Right forelimb (tissue), 1 donor: ENCODE measurements at regions not wholly inside any gene's neighbourhood (a gene's known extent, or its start where the extent isn't known, plus 50 kb on each side); places are given as distances from the start of the nearest gene placed in this dataset.
"Not testable (repeated sequence)": the region's sequence is repeated elsewhere in the genome, so short reads cannot be mapped to it uniquely, and the experiment has no call there.

Source experiments
- DNase-seq: peaks from one replicate; pipeline ENCODE4 v3.0.0-alpha.2; 2018

- DNase-seq: no peak
These were observed 185.9 kb downstream of the MEX3B start for GRCh38 chr15:81859737-81860516.

- DNase-seq: no peak
These were observed 187.2 kb downstream of the MEX3B start for GRCh38 chr15:81858586-81858985.

GRCh38 chr15:81858136-81858535 lies 187.7 kb downstream of the MEX3B start:
- no peak for DNase-seq

- no peak for DNase-seq
These were observed 189.2 kb downstream of the MEX3B start for GRCh38 chr15:81856634-81857026.

- no peak for DNase-seq
These were observed 189.7 kb downstream of the MEX3B start for GRCh38 chr15:81856001-81856633.

- DNase-seq: no peak
These were observed 192.6 kb downstream of the MEX3B start for GRCh38 chr15:81853150-81853748.

- DNase-seq: peak; percentile 60
These were observed 193.2 kb downstream of the MEX3B start for GRCh38 chr15:81852411-81853149.

GRCh38 chr15:81851757-81852156 lies 194.1 kb downstream of the MEX3B start:
- DNase-seq: no peak

GRCh38 chr15:81851325-81851724 lies 194.5 kb downstream of the MEX3B start:
- no peak for DNase-seq

- DNase-seq: no peak
These were observed 196.5 kb downstream of the MEX3B start for GRCh38 chr15:81849289-81849688.

GRCh38 chr15:81848701-81849100 lies 197.1 kb downstream of the MEX3B start:
- no peak for DNase-seq

GRCh38 chr15:81843757-81844407 lies 201.9 kb downstream of the MEX3B start:
- no peak for DNase-seq

GRCh38 chr15:81843226-81843625 lies 202.6 kb downstream of the MEX3B start:
- no peak for DNase-seq

GRCh38 chr15:81839387-81839786 lies 206.4 kb downstream of the MEX3B start:
- DNase-seq: no peak

- DNase-seq: no peak
These were observed 210.1 kb downstream of the MEX3B start for GRCh38 chr15:81835731-81836130.

GRCh38 chr15:81830520-81830919 lies 215.3 kb downstream of the MEX3B start:
- no peak for DNase-seq

- DNase-seq: no peak
These were observed 215.9 kb downstream of the MEX3B start for GRCh38 chr15:81829918-81830317.

GRCh38 chr15:81828135-81828534 lies 217.7 kb downstream of the MEX3B start:
- no peak for DNase-seq

- DNase-seq: no peak
These were observed 220.7 kb downstream of the MEX3B start for GRCh38 chr15:81825136-81825535.

GRCh38 chr15:81822587-81822986 lies 223.2 kb downstream of the MEX3B start:
- DNase-seq: not testable (repeated sequence)

- no peak for DNase-seq
These were observed 225.7 kb downstream of the MEX3B start for GRCh38 chr15:81819924-81820635.

GRCh38 chr15:81814882-81815455 lies 230.8 kb downstream of the MEX3B start:
- DNase-seq: no peak
